HG03280 (cell line): ENCODE measurements at regions not wholly inside any gene's neighbourhood (a gene's known extent, or its start where the extent isn't known, plus 50 kb on each side); places are given as distances from the start of the nearest gene placed in this dataset.
A peak's percentile ranks its signal among the peaks of the same experiment; 100 is the strongest.

Experiments used
- ATAC-seq: cut with Tn5 transposase; IDR thresholded peaks from one replicate; pipeline ENCODE4 v1.9.1; 2021; ENCODE audit warnings: mild to moderate bottlenecking, moderate library complexity; ENCODE audit not compliant: unreplicated experiment

DNA sequence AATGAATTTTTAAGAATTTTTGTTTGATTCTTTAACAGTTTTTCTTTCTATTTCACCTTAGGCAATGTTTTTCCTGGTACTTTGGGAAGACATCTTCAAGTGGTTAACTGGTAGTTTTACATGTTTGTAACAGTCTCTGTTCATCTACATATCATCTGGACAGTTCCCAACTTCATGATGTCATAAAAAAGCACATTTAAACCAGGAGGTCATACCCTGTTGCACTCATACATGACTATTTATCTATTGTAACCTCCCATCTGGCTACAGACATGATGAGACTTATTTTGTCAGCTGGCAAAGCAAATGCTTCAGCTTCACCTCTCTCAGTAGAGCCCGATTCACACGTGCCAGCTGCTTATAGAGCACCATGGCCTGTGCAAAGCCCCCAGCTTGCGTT lies 99.8 kb upstream of the YPEL5 start:
- no peak for ATAC-seq

DNA sequence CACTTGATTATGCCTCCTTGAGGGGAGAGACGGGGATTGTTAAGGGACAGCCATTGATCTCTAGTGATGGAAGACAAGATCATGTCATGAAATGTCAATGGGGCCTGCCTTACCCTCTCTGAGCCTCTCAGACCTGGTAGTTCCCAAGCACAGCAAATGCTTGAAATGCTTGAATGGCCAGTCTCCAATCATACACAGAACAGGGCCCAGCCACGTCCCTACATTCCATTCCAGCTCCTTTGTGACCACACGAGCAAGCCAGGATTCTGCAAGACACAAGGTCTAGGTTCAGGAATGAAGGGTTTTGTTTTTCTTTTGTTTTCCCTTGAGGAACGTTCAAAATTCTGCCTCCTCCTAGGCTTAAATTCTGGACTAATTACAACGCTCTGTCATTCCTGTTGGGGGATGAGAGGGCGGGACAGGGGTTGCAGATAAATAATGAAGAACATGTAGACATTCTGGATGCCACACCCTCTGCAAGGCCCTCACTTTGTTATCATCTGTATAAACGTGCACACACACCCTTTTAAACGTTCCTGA lies 98.1 kb upstream of the YPEL5 start:
- ATAC-seq: no peak

DNA sequence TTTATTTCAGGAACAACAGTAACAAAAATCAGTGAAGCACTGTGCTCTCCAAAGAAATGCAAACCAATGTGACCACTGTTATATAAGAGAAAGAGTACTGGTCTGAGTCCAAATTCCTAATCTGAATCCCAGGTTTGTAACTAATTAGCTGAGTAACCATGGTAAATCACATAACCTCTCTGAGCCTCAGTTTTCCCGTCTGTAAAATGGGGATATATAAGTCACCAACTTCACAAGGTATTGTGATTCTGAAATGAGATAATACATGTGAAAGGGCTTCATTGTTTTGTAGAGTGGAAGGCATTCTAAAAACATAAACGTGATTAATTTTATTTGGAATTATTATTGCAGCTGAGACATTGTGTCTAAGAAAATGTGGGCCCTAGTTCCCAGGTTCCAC lies 91.3 kb upstream of the YPEL5 start:
- ATAC-seq: no peak

DNA sequence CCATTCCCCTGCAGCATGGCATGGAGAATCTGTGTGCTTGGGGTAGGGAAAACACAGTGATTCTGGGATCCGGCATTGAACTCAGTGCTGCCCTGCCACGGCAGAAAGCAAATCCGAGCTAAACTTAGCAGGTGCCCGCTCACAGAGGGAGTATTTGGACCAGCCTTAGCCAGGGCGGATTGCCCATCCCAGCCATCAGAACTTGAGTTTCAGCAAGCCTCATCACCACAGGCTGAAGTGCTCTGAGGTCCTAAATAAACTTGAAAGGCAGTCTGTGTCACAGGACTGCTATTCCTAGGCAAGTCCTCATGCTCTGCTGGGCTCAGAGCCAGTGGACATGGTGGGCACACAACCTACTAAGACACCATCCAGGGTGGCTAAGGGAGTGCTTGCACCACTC lies 86.2 kb upstream of the YPEL5 start:
- ATAC-seq: no peak

DNA sequence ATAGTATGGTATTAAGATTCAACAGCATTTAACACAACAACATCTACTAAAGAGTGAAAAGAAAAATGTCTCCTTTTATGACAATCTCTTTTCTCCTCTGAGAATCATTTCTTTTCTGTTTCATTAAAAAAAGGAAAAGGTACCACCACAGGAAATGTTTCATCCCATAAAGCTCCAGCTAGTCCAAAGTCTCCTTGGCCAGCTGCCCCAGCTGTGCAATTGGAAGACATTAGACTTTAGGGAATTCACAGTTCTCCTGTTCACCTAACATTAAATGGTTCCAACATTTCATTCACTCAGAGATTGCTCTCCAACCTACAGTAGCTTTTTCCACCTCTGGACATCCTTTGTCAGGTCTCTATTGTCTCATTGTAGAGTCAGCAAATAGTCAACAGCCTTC lies 78.7 kb upstream of the YPEL5 start:
- no peak for ATAC-seq

DNA sequence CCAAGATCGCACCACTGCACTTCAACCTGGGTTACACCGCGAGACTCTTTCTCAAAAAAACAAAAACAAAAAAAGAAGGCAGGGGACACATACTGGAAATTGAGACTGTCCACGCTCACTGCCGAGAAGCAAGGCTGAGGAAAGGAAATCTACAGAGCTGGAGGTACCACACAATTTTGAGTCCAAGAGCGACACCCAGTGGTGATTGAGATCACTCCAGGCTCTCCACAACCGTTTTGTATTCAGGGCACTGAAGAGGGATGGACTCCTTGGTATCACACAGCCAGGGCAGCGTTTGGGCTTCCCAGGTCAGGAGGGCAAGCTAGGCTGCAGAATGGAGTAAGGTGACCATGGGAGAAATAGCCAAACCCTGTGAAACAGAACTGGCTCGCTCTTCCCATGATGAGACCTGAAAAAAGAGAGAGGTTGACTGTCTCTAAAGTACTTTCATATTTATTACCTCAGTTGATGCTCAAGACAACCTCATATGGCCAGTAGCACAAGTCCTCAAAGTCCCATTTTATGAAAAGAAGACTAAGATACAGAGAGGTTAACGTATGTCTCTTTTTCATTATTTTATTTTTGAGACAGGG lies 74.5 kb upstream of the YPEL5 start:
- peak; percentile 73 for ATAC-seq

DNA sequence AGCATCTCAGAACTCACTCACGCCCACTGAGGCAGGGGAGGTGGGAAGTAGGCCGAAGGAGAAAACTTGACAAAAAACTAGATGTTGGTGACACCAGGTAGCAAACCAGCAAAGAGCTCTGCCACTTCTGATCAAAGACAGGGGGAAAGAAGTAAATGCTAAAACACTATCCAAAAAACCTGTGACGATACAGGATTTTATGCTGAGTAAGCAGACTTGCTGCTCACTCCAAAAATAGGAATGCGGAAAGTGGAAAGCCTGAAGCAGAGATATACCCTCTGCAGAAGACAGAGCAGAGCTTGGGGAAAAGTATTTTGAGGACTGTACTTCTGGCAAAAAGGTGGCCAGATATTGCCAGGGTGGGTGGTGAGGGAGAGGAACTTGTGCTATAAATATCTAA lies 73.3 kb upstream of the YPEL5 start:
- no peak for ATAC-seq

DNA sequence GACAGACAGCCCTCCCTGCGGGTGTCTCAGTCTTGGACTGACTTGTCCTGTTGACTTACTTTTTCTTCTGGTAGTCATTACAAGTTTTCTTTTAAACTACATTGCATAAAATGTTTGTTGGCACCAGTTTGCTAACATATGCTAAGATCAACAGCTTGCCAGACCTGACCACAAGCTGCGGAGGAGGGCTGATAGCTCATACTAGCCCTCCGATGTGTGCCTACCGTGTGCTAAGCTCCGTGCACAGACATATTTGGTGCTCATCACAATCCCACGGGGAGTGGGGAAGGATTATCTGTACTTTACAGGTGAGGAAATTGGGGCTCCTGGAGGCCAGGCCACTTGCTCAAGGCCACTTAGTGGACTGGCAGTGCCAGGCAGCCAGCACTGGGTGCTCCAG lies 72.8 kb upstream of the YPEL5 start:
- no peak for ATAC-seq

DNA sequence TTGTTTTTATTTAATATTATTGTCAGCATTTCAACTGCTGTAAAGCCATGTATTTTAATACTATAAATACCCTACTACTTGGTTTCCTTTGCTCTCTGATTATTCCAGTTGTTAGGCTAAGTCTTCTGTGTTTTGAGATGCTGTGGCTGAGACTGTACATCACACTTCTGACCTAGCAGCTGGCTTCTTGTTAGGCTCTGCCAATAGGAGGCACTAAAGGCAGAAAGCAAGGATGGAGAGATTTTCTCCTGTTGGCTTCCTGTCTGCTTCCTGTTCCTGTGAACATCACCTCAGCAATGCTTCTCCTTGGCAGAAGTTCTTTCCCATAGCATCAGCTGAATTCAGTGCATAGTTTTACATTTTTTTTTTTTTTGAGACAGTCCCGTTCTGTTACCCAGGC lies 68.3 kb upstream of the YPEL5 start:
- no peak for ATAC-seq

DNA sequence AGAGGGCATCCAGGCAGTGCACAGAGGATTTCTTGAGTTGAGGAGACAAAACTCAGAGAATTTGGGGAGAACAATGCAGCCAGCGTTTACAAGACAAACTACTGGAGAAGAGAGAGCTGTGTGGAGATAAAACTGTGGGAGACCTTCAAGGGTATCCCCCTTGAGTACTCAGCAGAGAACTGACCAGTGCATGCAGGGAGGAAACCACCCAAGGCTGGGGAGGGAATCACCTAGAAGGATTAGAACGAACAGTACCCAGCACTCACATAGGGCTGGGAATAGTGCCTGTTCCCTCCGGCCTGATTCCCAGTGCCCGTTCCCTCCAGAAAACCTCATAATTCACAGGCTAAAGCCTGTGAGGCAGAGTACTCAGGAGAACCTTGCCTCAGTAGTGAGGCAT lies 61.9 kb upstream of the YPEL5 start:
- ATAC-seq: no peak

DNA sequence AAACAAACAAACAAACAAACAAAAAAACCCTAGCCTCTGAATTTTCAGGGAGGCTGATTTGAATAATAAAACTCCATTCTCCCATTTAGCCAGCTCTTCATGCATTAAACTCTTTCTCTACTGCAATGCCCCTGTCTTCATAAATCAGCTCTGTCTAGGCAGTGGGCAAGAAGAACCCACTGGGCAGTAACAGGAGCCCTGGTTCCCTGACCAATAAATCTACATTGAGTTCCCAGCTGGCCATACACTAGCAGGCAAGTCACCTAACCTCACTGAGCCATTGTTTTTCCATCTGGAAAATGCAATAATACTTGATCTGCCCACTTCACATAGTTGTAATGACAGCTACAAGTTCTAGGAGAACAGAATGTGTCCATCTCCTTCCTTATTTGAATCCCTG lies 57.6 kb upstream of the YPEL5 start:
- ATAC-seq: no peak

DNA sequence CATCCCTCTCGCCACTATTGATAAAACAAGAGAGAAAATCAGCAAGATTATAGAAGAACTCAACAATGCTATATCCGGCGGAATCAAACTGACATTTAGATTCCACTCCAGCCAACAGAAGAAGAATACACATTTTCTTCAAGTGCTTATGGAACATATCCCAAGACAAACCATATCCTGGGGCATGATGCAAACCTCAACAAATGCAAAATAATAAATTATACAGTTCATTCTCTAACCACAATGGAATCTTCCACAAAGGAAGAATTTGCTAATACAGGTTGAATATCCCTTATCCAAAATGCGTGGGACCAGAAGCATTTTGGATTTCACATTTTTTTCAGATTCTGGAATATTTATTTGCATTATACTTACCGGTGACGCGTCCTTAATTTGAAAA lies 51.4 kb upstream of the YPEL5 start:
- no peak for ATAC-seq

DNA sequence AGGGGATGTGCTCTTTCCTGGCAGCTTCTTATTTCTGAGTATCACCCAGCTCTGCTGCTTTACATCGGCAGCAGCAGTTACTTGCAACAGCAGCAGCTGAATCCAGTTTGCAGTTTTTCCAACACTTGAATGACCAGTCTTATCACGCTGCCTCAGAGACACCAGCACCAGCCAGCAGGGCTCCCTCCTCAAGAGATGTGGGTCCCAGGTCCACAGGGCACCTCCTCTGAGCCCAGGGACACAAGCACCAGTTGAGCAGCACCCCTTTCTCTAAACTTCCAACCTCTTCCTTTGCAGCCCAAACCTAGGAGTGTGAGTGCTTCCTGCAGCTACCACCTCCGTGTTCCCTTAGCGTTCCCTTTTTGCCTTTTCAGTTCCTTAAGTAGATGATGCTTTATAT lies 50.4 kb upstream of the YPEL5 start:
- no peak for ATAC-seq
